ENCODE measurements at regions not wholly inside any gene's neighbourhood (a gene's known extent, or its start where the extent isn't known, plus 50 kb on each side); places are given as distances from the start of the nearest gene placed in this dataset.

GRCh38 chr7:91603707-91604106 is 276.8 kb downstream of the MTERF1 start:
- no peak for TF ChIP-seq ZNF514 (tag by site-specific recombination; IDR thresholded peaks at IDR 0.05)
- no peak for TF ChIP-seq REST (tag by site-specific recombination; IDR thresholded peaks at IDR 0.05)
- TF ChIP-seq CTCF (tag by site-specific recombination; IDR thresholded peaks at IDR 0.05): no peak
- TF ChIP-seq ZNF660 (tag by site-specific recombination; IDR thresholded peaks at IDR 0.05): no peak
- TF ChIP-seq ZNF76 (tag by site-specific recombination; IDR thresholded peaks at IDR 0.05; ENCODE audit: borderline replicate concordance, low read depth): no peak
- TF ChIP-seq ZNF324 (tag by site-specific recombination; IDR thresholded peaks at IDR 0.05): no peak
- no peak for TF ChIP-seq ZBTB26 (tag by site-specific recombination; optimal IDR thresholded peaks at IDR 0.05)
